WTC11 (cell line): ENCODE measurements at regions not wholly inside any gene's neighbourhood (a gene's known extent, or its start where the extent isn't known, plus 50 kb on each side); places are given as distances from the start of the nearest gene placed in this dataset.

Experiments
- ATAC-seq: fragments of 200-7000 bp; cut with Tn5 transposase; 2 replicates; pipeline ENCODE4 v1.10.0; 2021; ENCODE audit warnings: mild to moderate bottlenecking, moderate library complexity
- CTCF ChIA-PET: fragments of 300-600 bp; sonication (Branson Sonifier 250); formaldehyde crosslinking; loops from one replicate; lab custom pipeline; 2021; ENCODE audit warnings: antibody characterized with exemption; lab: Charles Lee
- POLR2A ChIA-PET: fragments of 350-600 bp; sonication (Branson Sonifier 250); formaldehyde crosslinking; loops from one replicate; lab custom pipeline; 2021; ENCODE audit warnings: antibody characterized with exemption; lab: Charles Lee
- DNase-seq: peaks from one replicate; pipeline ENCODE4 v3.0.0; 2021; ENCODE audit warnings: low spot score
- H3K27ac Mint-ChIP-seq: 2 replicates; pipeline ENCODE4 v1.8.0; 2021; ENCODE audit warnings: mixed read lengths
- H3K27me3 Mint-ChIP-seq: 2 replicates; pipeline ENCODE4 v1.8.0; 2021; ENCODE audit warnings: low read depth, mild to moderate bottlenecking, moderate library complexity, mixed read lengths
- H3K36me3 Mint-ChIP-seq: 2 replicates; pipeline ENCODE4 v1.8.0; 2021; ENCODE audit warnings: mixed read lengths
- H3K4me1 Mint-ChIP-seq: 2 replicates; pipeline ENCODE4 v1.8.0; 2022; ENCODE audit warnings: mixed read lengths
- H3K4me3 Mint-ChIP-seq: 2 replicates; pipeline ENCODE4 v1.8.0; 2021; ENCODE audit warnings: mild to moderate bottlenecking, moderate library complexity, mixed read lengths
- H3K9me3 Mint-ChIP-seq: 2 replicates; pipeline ENCODE4 v1.8.0; 2021; ENCODE audit warnings: mixed read lengths
- AFF4 ChIP-seq: sonication (generic); formaldehyde crosslinking; IDR thresholded peaks from 2 replicates; pipeline ENCODE4 v1.8.1; 2023; ENCODE audit warnings: mild to moderate bottlenecking, missing genetic modification reagents, borderline replicate concordance
- ATF2 ChIP-seq: sonication (generic); formaldehyde crosslinking; IDR thresholded peaks from 2 replicates; pipeline ENCODE4 v1.8.1; 2022; ENCODE audit warnings: low read depth, missing genetic modification reagents, borderline replicate concordance
- CREB1 ChIP-seq: sonication (generic); formaldehyde crosslinking; IDR thresholded peaks from 2 replicates; pipeline ENCODE4 v1.8.0; 2023; ENCODE audit warnings: mild to moderate bottlenecking, missing genetic modification reagents
- ELF4 ChIP-seq: sonication (generic); formaldehyde crosslinking; IDR thresholded peaks from 2 replicates; pipeline ENCODE4 v1.8.1; 2022; ENCODE audit warnings: low read depth, mild to moderate bottlenecking, moderate library complexity, missing genetic modification reagents
- EMX1 ChIP-seq: fragments of 250-450 bp; sonication (Bioruptor Pico); IDR thresholded peaks from 2 replicates; pipeline ENCODE4 v1.8.0; 2021; ENCODE audit warnings: mild to moderate bottlenecking
- FOXP4 ChIP-seq: sonication (generic); formaldehyde crosslinking; IDR thresholded peaks from 2 replicates; pipeline ENCODE4 v1.8.0; 2022; ENCODE audit warnings: mild to moderate bottlenecking, missing genetic modification reagents
- HMGA2 ChIP-seq: fragments of 250-450 bp; sonication (Bioruptor Pico); IDR thresholded peaks from 2 replicates; pipeline ENCODE4 v1.4.0; 2021; ENCODE audit warnings: mild to moderate bottlenecking, moderate library complexity
- NFYB ChIP-seq: sonication (generic); formaldehyde crosslinking; conservative IDR thresholded peaks from 2 replicates; pipeline ENCODE4 v1.8.0; 2022; ENCODE audit warnings: low read depth, missing genetic modification reagents
- PRDM15 ChIP-seq: sonication (generic); formaldehyde crosslinking; IDR thresholded peaks from 2 replicates; pipeline ENCODE4 v1.8.0; 2022; ENCODE audit warnings: missing genetic modification reagents
- PREB ChIP-seq: sonication (generic); formaldehyde crosslinking; IDR thresholded peaks from 2 replicates; pipeline ENCODE4 v1.8.1; 2022; ENCODE audit warnings: mild to moderate bottlenecking, missing genetic modification reagents, moderate library complexity, borderline replicate concordance
- RELA ChIP-seq: sonication (generic); formaldehyde crosslinking; IDR thresholded peaks from 2 replicates; pipeline ENCODE4 v1.8.1; 2022; ENCODE audit warnings: missing genetic modification reagents, mild to moderate bottlenecking, borderline replicate concordance
- SMAD4 ChIP-seq: sonication (generic); formaldehyde crosslinking; IDR thresholded peaks from 2 replicates; pipeline ENCODE4 v1.8.0; 2022; ENCODE audit warnings: mild to moderate bottlenecking, missing genetic modification reagents
- SOX15 ChIP-seq: fragments of 250-450 bp; sonication (Bioruptor Pico); IDR thresholded peaks from 2 replicates; pipeline ENCODE4 v1.9.0; 2021; ENCODE audit warnings: mild to moderate bottlenecking
- TEAD1 ChIP-seq: sonication (generic); formaldehyde crosslinking; IDR thresholded peaks from 2 replicates; pipeline ENCODE4 v1.8.0; 2022; ENCODE audit warnings: mild to moderate bottlenecking, missing genetic modification reagents
- TEAD4 ChIP-seq: sonication (generic); formaldehyde crosslinking; IDR thresholded peaks from 2 replicates; pipeline ENCODE4 v1.8.0; 2022; ENCODE audit warnings: mild to moderate bottlenecking, missing genetic modification reagents
- USF2 ChIP-seq: sonication (generic); formaldehyde crosslinking; IDR thresholded peaks from 2 replicates; pipeline ENCODE4 v1.8.1; 2023; ENCODE audit warnings: mild to moderate bottlenecking, missing genetic modification reagents, moderate library complexity
- ZMAT4 ChIP-seq: fragments of 250-450 bp; sonication (Bioruptor Pico); IDR thresholded peaks from 2 replicates; pipeline ENCODE4 v1.9.0; 2021; ENCODE audit warnings: mild to moderate bottlenecking
- ZNF512 ChIP-seq: sonication (generic); formaldehyde crosslinking; IDR thresholded peaks from 2 replicates; pipeline ENCODE4 v1.8.1; 2022; ENCODE audit warnings: missing genetic modification reagents, borderline replicate concordance

- no peak for DNase-seq
- no peaks in the 10 kb centered on the region for H3K27me3 Mint-ChIP-seq
- no peaks in the 10 kb centered on the region for H3K36me3 Mint-ChIP-seq
- no peaks in the 10 kb centered on the region for H3K4me1 Mint-ChIP-seq
- CTCF ChIA-PET, result no interaction called here
- POLR2A ChIA-PET, result no interaction called here
- ATAC-seq, result no peak
- no peak overlapping the region for H3K4me3 Mint-ChIP-seq
- no peak for TF ChIP-seq AFF4 (CRISPR knock-in tag)
- no peak for TF ChIP-seq TEAD4 (CRISPR knock-in tag)
- TF ChIP-seq NFYB (CRISPR knock-in tag), result no peak
- TF ChIP-seq TEAD1 (CRISPR knock-in tag), result no peak
- no peak for TF ChIP-seq SOX15 (CRISPR knock-in tag)
- no peak for TF ChIP-seq ELF4 (CRISPR knock-in tag)
- TF ChIP-seq CREB1, result no peak
- no peak for TF ChIP-seq RELA (CRISPR knock-in tag)
- TF ChIP-seq PREB (CRISPR knock-in tag), result no peak
- TF ChIP-seq ATF2, result no peak
- TF ChIP-seq HMGA2 (CRISPR knock-in tag), result no peak
- no peak for TF ChIP-seq ZMAT4 (CRISPR knock-in tag)
- no peak for TF ChIP-seq ZNF512 (CRISPR knock-in tag)
- TF ChIP-seq SMAD4 (CRISPR knock-in tag), result no peak
- no peak overlapping the region for H3K27ac Mint-ChIP-seq
- H3K9me3 Mint-ChIP-seq, result no peaks in the 10 kb centered on the region
These were observed 336.3 kb downstream of the BMP4 start for GRCh38 chr14:53620317-53620716.

- ChIA-PET CTCF (no interaction called here), POLR2A (no interaction called here)
- ATAC-seq (no peak), DNase-seq (no peak)
- Mint-ChIP-seq H3K4me1 (no peaks in the 10 kb centered on the region), H3K9me3 (no peaks in the 10 kb centered on the region), H3K4me3 (no peak overlapping the region), H3K27ac (no peak overlapping the region), H3K27me3 (no peaks in the 10 kb centered on the region), H3K36me3 (no peaks in the 10 kb centered on the region)
- no peak for TF ChIP-seq ELF4 (CRISPR knock-in tag)
- no peak for TF ChIP-seq PRDM15 (CRISPR knock-in tag)
- TF ChIP-seq EMX1 (CRISPR knock-in tag), result no peak
- TF ChIP-seq USF2, result no peak
- TF ChIP-seq TEAD4 (CRISPR knock-in tag), result no peak
- no peak for TF ChIP-seq FOXP4 (CRISPR knock-in tag)
- TF ChIP-seq TEAD1 (CRISPR knock-in tag), result no peak
- TF ChIP-seq CREB1, result no peak
These were observed 336.9 kb downstream of the BMP4 start for GRCh38 chr14:53619691-53620231.
